Peyer's patch (tissue), 4 donors: ENCODE measurements at regions not wholly inside any gene's neighbourhood (a gene's known extent, or its start where the extent isn't known, plus 50 kb on each side); places are given as distances from the start of the nearest gene placed in this dataset.

Experiments used
- DNase-seq, 3 donors: peaks; one replicate each; pipeline ENCODE4 v3.0.0-alpha.2; 2017 to 2019
- H3K27ac ChIP-seq, 4 donors: fragments of 200-600 bp; sonication (generic); one replicate each; pipeline ENCODE4 v1.5.1; 2016 to 2019
- H3K27me3 ChIP-seq, 2 donors: fragments of 200-600 bp; sonication (generic); one replicate each; pipeline ENCODE4 v1.5.1; 2019
- H3K36me3 ChIP-seq, 3 donors: fragments of 200-600 bp; sonication (generic); one replicate each; pipeline ENCODE4 v1.5.1; 2016 to 2019
- H3K4me1 ChIP-seq, 4 donors: fragments of 200-600 bp; sonication (generic); one replicate each; pipeline ENCODE4 v1.5.1; 2016 to 2019
- H3K4me3 ChIP-seq, 4 donors: fragments of 200-600 bp; sonication (generic); 1 replicate in 3 of 4; 2 replicates in 1 of 4; pipeline ENCODE4 v1.5.1; 2016 to 2019; ENCODE audit warnings: mild to moderate bottlenecking in 1 of 4
- H3K9me3 ChIP-seq, 4 donors: fragments of 200-600 bp; sonication (generic); one replicate each; pipeline ENCODE4 v1.5.1; 2016 to 2019; ENCODE audit warnings: mild to moderate bottlenecking in 1 of 4
- POLR2A ChIP-seq, 2 donors: fragments of 450-650 bp; IDR thresholded peaks; one replicate each; pipeline ENCODE4 v1.5.1; 2017; ENCODE audit warnings: antibody characterized with exemption in 2 of 2, mild to moderate bottlenecking in 2 of 2, moderate library complexity in 2 of 2
- TF ChIP-seq, protein P1 (sequence below), 6 experiments: fragments of 450-650 bp in 4 of 6; fragments of 200-600 bp in 2 of 6; sonication (generic) in 1 of 6; IDR thresholded peaks; one replicate each; pipeline ENCODE4 v1.5.1; 2017 to 2019; ENCODE audit warnings: antibody characterized with exemption in 6 of 6, mild to moderate bottlenecking in 3 of 6, moderate library complexity in 1 of 6

DNA sequence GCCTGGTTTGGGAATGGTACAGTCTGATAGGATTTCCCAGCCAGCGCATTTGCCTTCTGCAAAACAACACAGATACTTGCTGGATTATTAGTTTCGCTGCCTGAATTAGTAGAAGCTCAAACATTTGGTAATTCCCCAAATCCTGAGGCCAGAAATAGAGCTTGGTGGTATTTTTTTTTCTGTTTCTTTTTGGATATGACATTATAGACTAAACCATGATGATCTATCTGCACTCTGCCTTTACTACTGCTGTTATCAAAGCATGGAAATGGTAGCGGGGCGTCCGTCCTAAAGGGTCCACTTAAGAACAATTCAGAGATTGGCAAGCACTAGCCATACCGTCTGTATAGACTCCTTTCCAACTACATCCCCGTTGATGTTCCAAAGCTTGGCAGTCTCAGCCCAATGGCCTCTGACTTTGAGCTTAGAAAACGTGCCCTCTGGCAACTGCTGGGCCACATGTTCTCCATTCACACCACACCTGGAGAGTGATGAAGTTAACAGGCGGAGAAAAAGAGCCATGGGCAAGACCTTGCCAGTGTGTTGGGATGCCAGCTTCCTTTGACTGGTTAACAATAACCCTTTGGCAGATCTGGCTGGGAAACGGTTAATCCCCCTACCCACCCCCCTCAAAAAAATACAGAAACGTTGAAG lies 241.0 kb upstream of the NR2F2 start:
- no peaks in the 10 kb centered on the region for H3K36me3 ChIP-seq
- no peaks in the 10 kb centered on the region for H3K4me1 ChIP-seq
- H3K4me3 ChIP-seq, result no peak overlapping the region
- no peaks in the 10 kb centered on the region for H3K9me3 ChIP-seq
- H3K27ac ChIP-seq, result no peak overlapping the region
- H3K27me3 ChIP-seq, result no peaks in the 10 kb centered on the region
- no peak for DNase-seq
- no peak for TF ChIP-seq POLR2A (IDR thresholded peaks at IDR 0.05)
- TF ChIP-seq, protein P1, sequence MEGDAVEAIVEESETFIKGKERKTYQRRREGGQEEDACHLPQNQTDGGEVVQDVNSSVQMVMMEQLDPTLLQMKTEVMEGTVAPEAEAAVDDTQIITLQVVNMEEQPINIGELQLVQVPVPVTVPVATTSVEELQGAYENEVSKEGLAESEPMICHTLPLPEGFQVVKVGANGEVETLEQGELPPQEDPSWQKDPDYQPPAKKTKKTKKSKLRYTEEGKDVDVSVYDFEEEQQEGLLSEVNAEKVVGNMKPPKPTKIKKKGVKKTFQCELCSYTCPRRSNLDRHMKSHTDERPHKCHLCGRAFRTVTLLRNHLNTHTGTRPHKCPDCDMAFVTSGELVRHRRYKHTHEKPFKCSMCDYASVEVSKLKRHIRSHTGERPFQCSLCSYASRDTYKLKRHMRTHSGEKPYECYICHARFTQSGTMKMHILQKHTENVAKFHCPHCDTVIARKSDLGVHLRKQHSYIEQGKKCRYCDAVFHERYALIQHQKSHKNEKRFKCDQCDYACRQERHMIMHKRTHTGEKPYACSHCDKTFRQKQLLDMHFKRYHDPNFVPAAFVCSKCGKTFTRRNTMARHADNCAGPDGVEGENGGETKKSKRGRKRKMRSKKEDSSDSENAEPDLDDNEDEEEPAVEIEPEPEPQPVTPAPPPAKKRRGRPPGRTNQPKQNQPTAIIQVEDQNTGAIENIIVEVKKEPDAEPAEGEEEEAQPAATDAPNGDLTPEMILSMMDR (IDR thresholded peaks at IDR 0.05), result no peak

DNA sequence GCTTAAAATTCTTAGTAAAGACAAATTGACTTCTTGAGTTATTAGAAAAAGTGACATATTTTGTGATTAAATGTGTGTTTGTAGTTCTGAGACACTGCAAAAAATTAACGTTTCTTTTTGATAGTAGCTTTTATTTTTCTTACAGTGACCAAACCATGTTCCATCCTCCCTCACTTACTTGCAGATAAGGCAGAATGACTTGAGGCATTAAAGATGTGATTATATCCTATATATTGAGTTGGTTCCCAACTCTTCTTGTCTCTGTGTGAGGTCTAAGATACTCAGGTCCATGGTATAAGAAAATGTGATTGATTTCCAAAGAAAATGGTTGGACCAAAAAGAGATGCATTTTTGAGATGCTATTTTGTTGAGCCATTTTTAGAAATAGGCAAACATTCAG lies 238.3 kb upstream of the NR2F2 start:
- H3K4me1 ChIP-seq, result no peaks in the 10 kb centered on the region
- TF ChIP-seq POLR2A (IDR thresholded peaks at IDR 0.05), result no peak
- H3K36me3 ChIP-seq, result no peaks in the 10 kb centered on the region
- H3K27me3 ChIP-seq, result no peaks in the 10 kb centered on the region
- DNase-seq, result no peak
- H3K4me3 ChIP-seq, result no peak overlapping the region
- H3K9me3 ChIP-seq, result no peaks in the 10 kb centered on the region
- no peak overlapping the region for H3K27ac ChIP-seq

DNA sequence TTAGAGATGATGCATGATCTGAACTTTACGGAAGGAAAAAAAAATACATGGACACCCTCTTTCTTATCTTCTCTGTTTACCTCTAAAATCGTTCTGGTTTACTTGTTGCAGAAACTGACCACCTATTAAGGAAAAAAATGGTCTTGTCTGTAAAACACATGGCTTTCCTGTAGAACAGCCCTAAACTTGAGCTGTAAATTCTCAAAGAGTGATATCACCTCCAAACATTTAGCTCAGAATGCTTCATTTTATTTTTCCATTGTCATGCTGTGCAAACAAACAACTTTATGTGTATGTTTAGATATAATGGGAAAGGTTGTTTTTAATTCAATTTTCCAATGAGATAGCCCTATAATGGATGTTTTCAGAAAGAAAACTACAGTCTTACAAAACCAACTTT lies 237.4 kb upstream of the NR2F2 start:
- H3K4me3 ChIP-seq, result no peak overlapping the region
- no peaks in the 10 kb centered on the region for H3K36me3 ChIP-seq
- no peak overlapping the region for H3K27ac ChIP-seq
- H3K9me3 ChIP-seq, result no peaks in the 10 kb centered on the region
- no peaks in the 10 kb centered on the region for H3K4me1 ChIP-seq
- no peak for DNase-seq
- H3K27me3 ChIP-seq, result no peaks in the 10 kb centered on the region
- no peak for TF ChIP-seq POLR2A (IDR thresholded peaks at IDR 0.05)

DNA sequence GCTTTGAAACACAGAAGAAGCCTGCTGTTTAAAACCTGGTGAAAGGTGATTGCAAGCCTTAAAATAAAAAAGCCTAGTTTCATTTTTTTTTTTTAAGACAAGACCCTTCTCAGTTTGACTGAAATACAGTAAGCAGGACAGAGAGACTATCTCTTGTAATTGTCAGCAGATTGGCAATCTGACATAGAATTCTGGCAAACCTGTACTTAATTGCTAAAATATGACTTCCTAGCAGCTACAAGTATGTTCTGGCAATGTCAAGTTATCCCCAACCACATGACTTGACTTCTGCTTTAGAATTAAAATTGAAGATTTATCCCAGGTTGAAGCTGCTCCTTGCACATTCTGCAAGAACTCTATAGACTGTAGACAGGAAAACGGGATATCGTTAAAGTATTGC lies 232.8 kb upstream of the NR2F2 start:
- H3K4me3 ChIP-seq, result no peak overlapping the region
- no peaks in the 10 kb centered on the region for H3K9me3 ChIP-seq
- H3K27me3 ChIP-seq, result no peaks in the 10 kb centered on the region
- no peaks in the 10 kb centered on the region for H3K4me1 ChIP-seq
- H3K36me3 ChIP-seq, result no peaks in the 10 kb centered on the region
- TF ChIP-seq, protein P1 (IDR thresholded peaks at IDR 0.05), result no peak
- TF ChIP-seq POLR2A (IDR thresholded peaks at IDR 0.05), result no peak
- no peak for DNase-seq
- no peak overlapping the region for H3K27ac ChIP-seq

DNA sequence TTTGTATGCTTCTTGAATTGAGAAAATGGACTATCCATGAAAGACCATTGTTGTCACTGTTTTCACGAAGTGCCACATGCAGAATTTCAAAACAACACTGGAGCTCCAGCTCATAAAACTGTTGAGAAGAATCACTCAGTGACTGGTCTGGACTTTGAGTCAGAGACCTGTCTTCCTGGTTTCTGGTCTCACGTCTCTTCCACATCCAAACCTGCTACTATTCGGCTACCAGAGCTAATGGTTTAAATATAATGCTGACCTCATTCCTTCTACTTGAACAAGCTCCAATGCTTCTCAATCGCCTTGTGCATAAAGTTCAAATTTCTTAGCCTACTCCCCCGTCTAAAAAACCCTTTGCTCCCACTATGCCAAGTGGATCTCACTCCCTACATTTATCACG lies 227.9 kb upstream of the NR2F2 start:
- Histone ChIP-seq H3K4me1 (no peaks in the 10 kb centered on the region), H3K36me3 (no peaks in the 10 kb centered on the region), H3K27me3 (no peaks in the 10 kb centered on the region), H3K27ac (no peak overlapping the region), H3K4me3 (no peak overlapping the region), H3K9me3 (no peaks in the 10 kb centered on the region)
- DNase-seq, result no peak
- no peak for TF ChIP-seq POLR2A (IDR thresholded peaks at IDR 0.05)
- TF ChIP-seq, protein P1 (IDR thresholded peaks at IDR 0.05), result no peak

DNA sequence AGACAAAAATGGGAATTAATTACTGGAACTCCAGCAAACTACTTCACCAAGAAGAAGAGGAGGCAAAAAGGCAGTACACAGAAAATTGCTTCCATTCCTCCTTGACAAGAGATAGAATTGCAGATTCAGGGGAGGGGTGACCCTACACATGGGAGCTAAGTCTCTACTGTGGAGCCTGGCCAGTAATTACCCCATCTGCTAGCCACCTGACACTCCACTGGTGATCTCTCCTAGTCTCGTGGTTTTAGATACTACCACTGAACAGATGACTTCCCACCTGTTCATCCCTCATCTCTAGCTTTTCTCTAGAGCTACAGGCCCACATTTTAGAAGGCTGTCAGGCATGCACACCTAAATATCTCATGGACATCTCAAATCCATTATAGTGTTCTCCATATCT lies 224.3 kb upstream of the NR2F2 start:
- Histone ChIP-seq H3K36me3 (no peaks in the 10 kb centered on the region), H3K4me1 (no peaks in the 10 kb centered on the region), H3K27me3 (no peaks in the 10 kb centered on the region), H3K27ac (no peak overlapping the region), H3K4me3 (no peak overlapping the region), H3K9me3 (no peaks in the 10 kb centered on the region)
- no peak for DNase-seq
- TF ChIP-seq, protein P1 (IDR thresholded peaks at IDR 0.05), result no peak
- no peak for TF ChIP-seq POLR2A (IDR thresholded peaks at IDR 0.05)

DNA sequence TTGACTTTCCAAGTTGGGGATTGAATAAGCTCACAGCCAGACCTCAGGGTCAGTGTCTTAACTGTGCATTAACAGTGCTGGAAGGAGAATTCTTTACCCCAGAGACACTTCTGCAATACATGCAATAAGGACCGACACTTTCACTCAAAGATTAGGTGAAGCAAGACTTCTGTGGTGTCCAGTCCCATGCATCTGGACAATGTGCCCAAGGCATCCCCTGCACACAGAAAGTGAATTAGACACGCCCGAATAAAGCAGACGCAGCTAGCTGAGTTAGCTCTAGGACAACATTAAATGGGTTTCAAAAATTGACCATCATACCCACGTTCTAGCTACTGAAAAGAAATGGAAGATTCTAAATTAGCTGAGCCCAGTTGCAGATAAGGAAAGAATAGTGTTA lies 223.9 kb upstream of the NR2F2 start:
- no peak overlapping the region for H3K27ac ChIP-seq
- TF ChIP-seq, protein P1 (IDR thresholded peaks at IDR 0.05), result no peak
- no peak for TF ChIP-seq POLR2A (IDR thresholded peaks at IDR 0.05)
- H3K4me1 ChIP-seq, result no peaks in the 10 kb centered on the region
- no peaks in the 10 kb centered on the region for H3K27me3 ChIP-seq
- H3K36me3 ChIP-seq, result no peaks in the 10 kb centered on the region
- no peak for DNase-seq
- H3K9me3 ChIP-seq, result no peaks in the 10 kb centered on the region
- H3K4me3 ChIP-seq, result no peak overlapping the region
